ENCODE measurements at regions not wholly inside any gene's neighbourhood (a gene's known extent, or its start where the extent isn't known, plus 50 kb on each side); places are given as distances from the start of the nearest gene placed in this dataset.

DNA sequence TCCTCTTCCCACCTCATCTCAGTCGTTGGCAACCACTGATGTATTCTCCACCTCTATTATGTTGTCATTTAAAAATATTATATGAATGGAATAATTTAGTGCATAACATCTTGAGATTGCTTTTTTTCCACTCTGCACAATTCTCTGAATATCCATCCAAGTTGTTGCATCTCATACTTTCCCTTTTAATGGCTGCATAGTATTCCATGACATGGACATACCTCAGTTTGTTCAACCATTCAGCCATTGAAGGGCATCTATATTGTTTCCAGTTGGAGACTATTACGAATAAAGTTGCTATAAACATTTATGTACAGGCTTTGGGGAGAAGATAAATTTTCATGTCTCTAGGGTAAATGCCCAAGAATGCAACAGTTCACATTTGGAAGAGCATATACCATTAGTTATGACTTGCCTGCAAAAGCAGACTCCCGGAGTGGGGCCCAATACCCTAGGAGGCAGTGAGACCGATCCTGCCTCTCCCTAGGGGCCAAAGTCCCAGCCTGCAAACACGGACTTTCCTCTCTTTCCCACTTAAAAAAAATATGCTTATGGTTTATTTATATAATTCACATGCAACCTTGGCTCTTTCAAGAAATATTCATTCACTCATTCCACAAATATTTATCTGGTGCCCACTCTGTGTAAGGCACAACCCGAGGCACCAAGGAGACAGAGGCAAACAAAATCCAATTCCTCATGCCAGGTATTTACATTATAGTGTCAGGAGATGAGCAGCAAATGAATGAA, 227.0 kb upstream of the PMEPA1 start:
- Histone ChIP-seq H3K36me3 (no peaks in the 10 kb centered on the region), H3K27me3 (ENCODE audit: insufficient read depth, low read depth, severe bottlenecking) (no peaks in the 10 kb centered on the region), H3K4me3 (ENCODE audit: low read depth, low read length) (no peak overlapping the region), H3K9me3 (ENCODE audit: severe bottlenecking) (peaks cover 8% of the 10 kb centered on the region), H3K27ac (no peak overlapping the region)
- TF ChIP-seq, protein P1, sequence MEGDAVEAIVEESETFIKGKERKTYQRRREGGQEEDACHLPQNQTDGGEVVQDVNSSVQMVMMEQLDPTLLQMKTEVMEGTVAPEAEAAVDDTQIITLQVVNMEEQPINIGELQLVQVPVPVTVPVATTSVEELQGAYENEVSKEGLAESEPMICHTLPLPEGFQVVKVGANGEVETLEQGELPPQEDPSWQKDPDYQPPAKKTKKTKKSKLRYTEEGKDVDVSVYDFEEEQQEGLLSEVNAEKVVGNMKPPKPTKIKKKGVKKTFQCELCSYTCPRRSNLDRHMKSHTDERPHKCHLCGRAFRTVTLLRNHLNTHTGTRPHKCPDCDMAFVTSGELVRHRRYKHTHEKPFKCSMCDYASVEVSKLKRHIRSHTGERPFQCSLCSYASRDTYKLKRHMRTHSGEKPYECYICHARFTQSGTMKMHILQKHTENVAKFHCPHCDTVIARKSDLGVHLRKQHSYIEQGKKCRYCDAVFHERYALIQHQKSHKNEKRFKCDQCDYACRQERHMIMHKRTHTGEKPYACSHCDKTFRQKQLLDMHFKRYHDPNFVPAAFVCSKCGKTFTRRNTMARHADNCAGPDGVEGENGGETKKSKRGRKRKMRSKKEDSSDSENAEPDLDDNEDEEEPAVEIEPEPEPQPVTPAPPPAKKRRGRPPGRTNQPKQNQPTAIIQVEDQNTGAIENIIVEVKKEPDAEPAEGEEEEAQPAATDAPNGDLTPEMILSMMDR (IDR thresholded peaks at IDR 0.05; ENCODE audit: low read depth, low read length) = no peak
- DNase-seq = no peak

DNA sequence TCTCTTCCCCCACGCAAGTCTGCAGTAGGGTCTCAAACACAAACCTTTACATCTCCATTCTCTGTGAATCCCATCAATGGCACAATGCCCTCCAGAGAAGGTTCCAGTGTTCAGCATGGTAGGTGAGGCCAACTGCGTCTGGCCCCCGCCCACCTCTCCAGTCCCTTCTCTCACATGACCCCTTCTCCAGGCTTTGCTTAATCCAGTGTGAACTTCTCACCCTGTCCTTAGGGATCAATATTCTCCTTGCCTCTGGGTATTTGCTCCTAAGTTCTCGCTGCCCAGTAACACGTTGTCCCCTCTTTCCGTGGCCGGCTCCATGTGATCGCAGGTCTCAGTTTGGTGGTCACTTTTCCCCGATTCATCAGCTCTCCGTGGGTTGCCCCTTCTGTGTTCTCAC, 225.1 kb upstream of the PMEPA1 start:
- peak; percentile 18 for DNase-seq
- Histone ChIP-seq H3K27me3 (ENCODE audit: insufficient read depth, low read depth, severe bottlenecking) (no peaks in the 10 kb centered on the region), H3K4me3 (ENCODE audit: low read depth, low read length) (no peak overlapping the region), H3K9me3 (ENCODE audit: severe bottlenecking) (peaks cover 8% of the 10 kb centered on the region), H3K36me3 (no peaks in the 10 kb centered on the region), H3K27ac (no peak overlapping the region)
- TF ChIP-seq, protein P1 (IDR thresholded peaks at IDR 0.05; ENCODE audit: low read depth, low read length) = no peak

DNA sequence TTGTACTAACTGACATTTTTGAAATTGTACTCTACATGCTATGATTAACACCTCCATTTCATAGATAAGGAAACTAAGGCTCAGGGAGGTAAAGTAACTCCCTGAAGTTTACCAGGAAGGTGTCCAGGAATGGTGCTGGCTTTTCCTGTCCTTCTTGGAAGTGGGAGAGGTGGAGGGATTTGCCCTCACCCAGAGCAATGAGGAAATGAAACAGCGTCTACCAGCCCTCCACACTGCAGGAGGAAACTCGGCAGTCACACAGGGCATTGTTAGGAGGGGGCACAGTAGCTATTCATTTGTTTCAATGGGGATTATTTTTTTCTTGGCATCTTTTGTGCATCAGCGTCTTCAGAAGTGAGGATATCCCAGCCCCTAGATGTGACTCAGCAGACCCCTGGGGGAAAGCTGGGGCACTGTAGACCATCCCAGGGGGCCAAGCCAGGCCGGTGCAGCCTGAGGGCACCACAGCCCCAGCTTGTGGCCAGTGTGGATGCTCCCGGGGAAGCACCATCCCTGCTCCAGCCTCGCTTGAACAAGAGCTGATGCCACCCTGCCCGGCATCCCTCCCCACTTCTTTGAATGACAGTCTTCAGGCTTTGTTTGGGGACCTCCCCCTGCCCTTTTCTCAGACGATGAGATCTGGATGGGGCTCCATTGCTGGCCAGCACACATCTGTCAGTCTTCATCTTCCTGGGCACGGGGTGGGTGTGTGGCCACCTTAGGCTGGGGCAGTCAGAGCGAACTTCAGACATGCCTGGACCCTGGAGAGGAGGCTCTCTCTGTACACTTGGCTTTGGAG, 224.4 kb upstream of the PMEPA1 start:
- H3K27ac ChIP-seq = no peak overlapping the region
- TF ChIP-seq, protein P1 (IDR thresholded peaks at IDR 0.05; ENCODE audit: low read depth, low read length) = no peak
- no peaks in the 10 kb centered on the region for H3K36me3 ChIP-seq
- H3K9me3 ChIP-seq (ENCODE audit: severe bottlenecking) = peaks cover 8% of the 10 kb centered on the region
- H3K4me3 ChIP-seq (ENCODE audit: low read depth, low read length) = no peak overlapping the region
- no peak for DNase-seq
- H3K27me3 ChIP-seq (ENCODE audit: insufficient read depth, low read depth, severe bottlenecking) = no peaks in the 10 kb centered on the region

DNA sequence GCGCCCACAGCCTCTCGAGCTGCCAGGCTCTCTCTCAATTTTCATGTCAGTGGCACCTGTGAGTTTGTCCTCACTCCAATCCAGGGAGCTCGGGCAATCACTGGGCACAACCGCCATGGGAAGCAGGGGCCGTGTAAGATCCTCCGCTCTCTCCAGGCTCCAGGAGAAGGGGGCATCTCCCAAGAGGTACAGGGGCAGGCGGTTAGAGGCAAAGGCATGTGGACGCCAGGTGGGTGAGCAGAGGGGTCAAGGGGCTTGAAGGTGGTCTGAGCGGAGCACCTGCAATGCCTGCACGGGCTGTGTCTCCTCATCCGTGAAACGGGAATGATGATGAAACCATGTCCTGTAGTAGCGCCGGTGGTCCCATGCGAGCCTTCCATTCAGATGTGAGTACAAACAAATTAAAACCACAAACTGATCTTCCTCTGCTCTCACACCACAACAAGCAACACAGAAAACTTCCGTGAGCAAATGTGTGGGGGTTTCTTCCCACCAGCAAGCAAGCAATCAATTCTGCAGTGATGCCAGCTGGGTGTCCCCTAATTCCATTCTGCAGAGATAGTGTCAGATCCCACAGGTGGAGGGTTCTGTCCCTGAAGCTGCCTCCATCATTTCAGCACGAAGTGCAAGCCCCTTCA, 222.5 kb upstream of the PMEPA1 start:
- H3K9me3 ChIP-seq (ENCODE audit: severe bottlenecking) = peaks cover 8% of the 10 kb centered on the region
- no peaks in the 10 kb centered on the region for H3K36me3 ChIP-seq
- H3K4me3 ChIP-seq (ENCODE audit: low read depth, low read length) = no peak overlapping the region
- DNase-seq = no peak
- TF ChIP-seq, protein P1 (IDR thresholded peaks at IDR 0.05; ENCODE audit: low read depth, low read length) = no peak
- no peaks in the 10 kb centered on the region for H3K27me3 ChIP-seq (ENCODE audit: insufficient read depth, low read depth, severe bottlenecking)
- H3K27ac ChIP-seq = no peak overlapping the region

DNA sequence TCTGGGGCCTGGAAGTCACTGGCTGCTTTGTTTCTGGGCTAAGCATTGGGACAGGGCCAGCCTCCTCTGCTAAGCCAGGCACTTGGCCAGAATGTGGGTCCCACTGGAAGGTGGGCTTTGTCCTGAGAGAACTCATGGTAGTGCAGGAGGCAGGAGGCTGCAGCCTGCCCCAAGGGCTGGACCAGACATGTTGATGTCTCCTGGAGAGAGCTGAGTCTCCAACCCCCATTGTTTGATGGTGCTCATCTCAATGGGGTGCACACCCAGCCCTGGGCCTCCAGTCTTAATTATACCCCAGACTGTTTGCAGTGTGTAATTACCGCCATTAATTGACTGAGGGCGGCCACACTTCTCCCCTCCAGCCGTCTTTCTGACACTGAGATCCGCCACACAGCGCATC, 220.5 kb upstream of the PMEPA1 start:
- no peak overlapping the region for H3K4me3 ChIP-seq (ENCODE audit: low read depth, low read length)
- no peak for DNase-seq
- no peaks in the 10 kb centered on the region for H3K36me3 ChIP-seq
- no peaks in the 10 kb centered on the region for H3K27me3 ChIP-seq (ENCODE audit: insufficient read depth, low read depth, severe bottlenecking)
- H3K27ac ChIP-seq = no peak overlapping the region
- peaks cover 3% of the 10 kb centered on the region for H3K9me3 ChIP-seq (ENCODE audit: severe bottlenecking)
- TF ChIP-seq, protein P1 (IDR thresholded peaks at IDR 0.05; ENCODE audit: low read depth, low read length) = no peak

All from WERI-Rb-1 (cell line).